Adrenal gland (tissue), 5 donors: ENCODE measurements at regions not wholly inside any gene's neighbourhood (a gene's known extent, or its start where the extent isn't known, plus 50 kb on each side); places are given as distances from the start of the nearest gene placed in this dataset.

Experiments
- CTCF ChIP-seq, 6 experiments: fragments of 450-650 bp in 4 of 6; fragments of 200-600 bp in 2 of 6; sonication (generic) in 1 of 6; IDR thresholded peaks; 1 replicate in 5 of 6; 2 replicates in 1 of 6; pipeline versions ENCODE4 v1.5.1 to v1.8.0; 2016 to 2021; ENCODE audit warnings: antibody characterized with exemption in 6 of 6, mild to moderate bottlenecking in 2 of 6, moderate library complexity in 1 of 6
- POLR2A ChIP-seq, 2 donors: fragments of 450-650 bp; IDR thresholded peaks; one replicate each; pipeline ENCODE4 v1.6.1; 2017; ENCODE audit warnings: antibody characterized with exemption in 2 of 2, mild to moderate bottlenecking in 2 of 2, moderate library complexity in 1 of 2
- donor health status: DM: no; HTN: no; CAD: no.

DNA sequence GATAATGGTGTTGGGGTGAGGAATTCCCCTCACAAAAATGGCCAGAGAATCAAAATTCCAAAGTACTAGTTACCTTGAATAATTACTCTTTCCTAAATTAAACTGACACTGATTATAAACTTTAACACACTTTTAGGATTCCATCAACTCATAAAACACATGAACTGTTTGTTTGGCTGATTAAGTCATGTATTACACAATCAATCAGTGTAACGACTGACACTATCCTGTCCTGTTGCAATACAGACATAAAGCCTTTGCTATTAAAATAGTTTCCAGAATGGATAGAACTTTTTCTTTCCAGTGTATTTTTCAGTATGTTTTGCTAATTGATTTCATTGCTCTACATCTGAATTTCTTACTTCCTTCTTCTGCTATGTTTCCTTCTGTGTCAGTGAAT, 1709.4 kb upstream of the RAG2 start:
- no peak for TF ChIP-seq POLR2A (IDR thresholded peaks at IDR 0.05)
- TF ChIP-seq CTCF (IDR thresholded peaks at IDR 0.05): no peak
